ENCODE measurements at regions not wholly inside any gene's neighbourhood (a gene's known extent, or its start where the extent isn't known, plus 50 kb on each side); places are given as distances from the start of the nearest gene placed in this dataset.

- TF ChIP-seq POLR2AphosphoS5 (IDR thresholded peaks at IDR 0.05; ENCODE audit: borderline replicate concordance, low read depth, low read length) (no peak), EZH2 (IDR thresholded peaks at IDR 0.05) (no peak), FOXP2 (optimal IDR thresholded peaks at IDR 0.05; ENCODE audit: control extremely low read depth, extremely low read length, insufficient read depth) (no peak)
Observed at GRCh38 chr7:142595816-142596516, 153.3 kb upstream of the PRSS1 start.

Data from SK-N-MC (cell line).